ENCODE measurements at regions not wholly inside any gene's neighbourhood (a gene's known extent, or its start where the extent isn't known, plus 50 kb on each side); places are given as distances from the start of the nearest gene placed in this dataset.
"Not testable (repeated sequence)": the region's sequence is repeated elsewhere in the genome, so short reads cannot be mapped to it uniquely, and the experiment has no call there.

- Histone ChIP-seq H3K9ac (no peak overlapping the region), H3K4me2 (no peak overlapping the region), H3K4me1 (no peaks in the 10 kb centered on the region), H3K4me3 (no peak overlapping the region), H3K9me3 (no peaks in the 10 kb centered on the region), H3K27me3 (no peaks in the 10 kb centered on the region), H3K27ac (no peak overlapping the region), H3K36me3 (no peaks in the 10 kb centered on the region), H4K20me1 (no peaks in the 10 kb centered on the region)
- TF ChIP-seq Cebpa-rat (IDR thresholded peaks at IDR 0.05), result no peak
Observed at GRCh38 chr7:54429111-54429510, 113.1 kb upstream of the VSTM2A start.

GRCh38 chr7:54439391-54439790, 102.8 kb upstream of the VSTM2A start:
- Histone ChIP-seq H3K9ac (no peak overlapping the region), H3K27me3 (no peaks in the 10 kb centered on the region), H3K4me3 (no peak overlapping the region), H3K4me1 (no peaks in the 10 kb centered on the region), H3K4me2 (no peak overlapping the region), H3K36me3 (no peaks in the 10 kb centered on the region), H3K27ac (no peak overlapping the region), H3K9me3 (peaks cover 10% of the 10 kb centered on the region), H4K20me1 (no peaks in the 10 kb centered on the region)
- no peak for TF ChIP-seq Cebpa-rat (IDR thresholded peaks at IDR 0.05)

- not testable (repeated sequence) for H3K4me1 ChIP-seq, H3K4me2 ChIP-seq, H3K27ac ChIP-seq, H3K4me3 ChIP-seq, H4K20me1 ChIP-seq, H3K9ac ChIP-seq, H3K36me3 ChIP-seq, H3K27me3 ChIP-seq
- H3K9me3 ChIP-seq, result peaks cover 11% of the 10 kb centered on the region
Observed at GRCh38 chr7:54444046-54444686, 98.0 kb upstream of the VSTM2A start.

- not testable (repeated sequence) for H4K20me1 ChIP-seq, H3K36me3 ChIP-seq, H3K9ac ChIP-seq, H3K4me1 ChIP-seq, H3K4me3 ChIP-seq, H3K27ac ChIP-seq, H3K27me3 ChIP-seq, H3K4me2 ChIP-seq
- peaks cover 36% of the 10 kb centered on the region for H3K9me3 ChIP-seq
Observed at GRCh38 chr7:54453168-54453567, 89.0 kb upstream of the VSTM2A start.

- not testable (repeated sequence) for H3K4me3 ChIP-seq, H3K4me2 ChIP-seq, H4K20me1 ChIP-seq, H3K4me1 ChIP-seq, H3K36me3 ChIP-seq, H3K27ac ChIP-seq, H3K27me3 ChIP-seq, H3K9ac ChIP-seq
- H3K9me3 ChIP-seq, result peaks cover 51% of the 10 kb centered on the region
Observed at GRCh38 chr7:54454700-54455099, 87.5 kb upstream of the VSTM2A start.

GRCh38 chr7:54465095-54465494, 77.1 kb upstream of the VSTM2A start:
- no peak overlapping the region for H3K4me3 ChIP-seq
- H3K9me3 ChIP-seq, result no peaks in the 10 kb centered on the region
- no peak overlapping the region for H3K27ac ChIP-seq
- H3K4me1 ChIP-seq, result no peaks in the 10 kb centered on the region
- no peaks in the 10 kb centered on the region for H3K27me3 ChIP-seq
- TF ChIP-seq Cebpa-rat (IDR thresholded peaks at IDR 0.05), result no peak
- no peaks in the 10 kb centered on the region for H4K20me1 ChIP-seq
- H3K9ac ChIP-seq, result no peak overlapping the region
- no peaks in the 10 kb centered on the region for H3K36me3 ChIP-seq
- H3K4me2 ChIP-seq, result no peak overlapping the region

- Histone ChIP-seq H3K27ac (no peak overlapping the region), H3K4me3 (no peak overlapping the region), H3K27me3 (no peaks in the 10 kb centered on the region), H3K4me1 (no peaks in the 10 kb centered on the region), H3K9ac (no peak overlapping the region), H3K9me3 (no peaks in the 10 kb centered on the region), H3K4me2 (no peak overlapping the region), H4K20me1 (no peaks in the 10 kb centered on the region), H3K36me3 (no peaks in the 10 kb centered on the region)
- no peak for TF ChIP-seq Cebpa-rat (IDR thresholded peaks at IDR 0.05)
Observed at GRCh38 chr7:54469740-54470139, 72.4 kb upstream of the VSTM2A start.

GRCh38 chr7:54476609-54477008, 65.6 kb upstream of the VSTM2A start:
- peaks cover 11% of the 10 kb centered on the region; the same call in 1 of the 2 replicates for H3K9me3 ChIP-seq
- H3K27ac ChIP-seq, result no peak overlapping the region
- no peaks in the 10 kb centered on the region for H3K4me1 ChIP-seq
- H3K4me2 ChIP-seq, result no peak overlapping the region
- no peak for TF ChIP-seq Cebpa-rat (IDR thresholded peaks at IDR 0.05)
- no peak overlapping the region for H3K4me3 ChIP-seq
- H4K20me1 ChIP-seq, result no peaks in the 10 kb centered on the region
- H3K27me3 ChIP-seq, result peaks cover 15% of the 10 kb centered on the region; the same call in 1 of the 2 replicates
- H3K36me3 ChIP-seq, result no peaks in the 10 kb centered on the region
- H3K9ac ChIP-seq, result no peak overlapping the region

GRCh38 chr7:54477083-54477482, 65.1 kb upstream of the VSTM2A start:
- H3K4me1 ChIP-seq, result no peaks in the 10 kb centered on the region
- no peak overlapping the region for H3K4me2 ChIP-seq
- H3K27me3 ChIP-seq, result peaks cover 15% of the 10 kb centered on the region; the same call in 1 of the 2 replicates
- TF ChIP-seq Cebpa-rat (IDR thresholded peaks at IDR 0.05), result no peak
- H3K9me3 ChIP-seq, result peaks cover 11% of the 10 kb centered on the region; the same call in 1 of the 2 replicates
- H3K9ac ChIP-seq, result no peak overlapping the region
- no peak overlapping the region for H3K4me3 ChIP-seq
- no peaks in the 10 kb centered on the region for H3K36me3 ChIP-seq
- no peaks in the 10 kb centered on the region for H4K20me1 ChIP-seq
- no peak overlapping the region for H3K27ac ChIP-seq

GRCh38 chr7:54483523-54483922, 58.7 kb upstream of the VSTM2A start:
- no peak for TF ChIP-seq Cebpa-rat (IDR thresholded peaks at IDR 0.05)
- Histone ChIP-seq H3K9ac (no peak overlapping the region), H3K4me3 (no peak overlapping the region), H3K4me2 (no peak overlapping the region), H4K20me1 (no peaks in the 10 kb centered on the region), H3K27me3 (peaks cover 5% of the 10 kb centered on the region; the same call in 1 of the 2 replicates), H3K4me1 (no peaks in the 10 kb centered on the region), H3K36me3 (no peaks in the 10 kb centered on the region), H3K27ac (no peak overlapping the region), H3K9me3 (no peaks in the 10 kb centered on the region)

- no peaks in the 10 kb centered on the region for H3K4me1 ChIP-seq
- H3K27ac ChIP-seq, result no peak overlapping the region
- H3K9ac ChIP-seq, result no peak overlapping the region
- H3K36me3 ChIP-seq, result no peaks in the 10 kb centered on the region
- H3K4me2 ChIP-seq, result no peak overlapping the region
- H3K4me3 ChIP-seq, result no peak overlapping the region
- no peak for TF ChIP-seq Cebpa-rat (IDR thresholded peaks at IDR 0.05)
- no peaks in the 10 kb centered on the region for H3K27me3 ChIP-seq
- no peaks in the 10 kb centered on the region for H3K9me3 ChIP-seq
- no peaks in the 10 kb centered on the region for H4K20me1 ChIP-seq
Observed at GRCh38 chr7:54485044-54485443, 57.1 kb upstream of the VSTM2A start.
